Ishikawa (cell line): ENCODE measurements at regions not wholly inside any gene's neighbourhood (a gene's known extent, or its start where the extent isn't known, plus 50 kb on each side); places are given as distances from the start of the nearest gene placed in this dataset.

Experiments used
- CEBPB ChIP-seq: IDR thresholded peaks from 2 replicates; pipeline ENCODE4 v1.6.1; 2012
- EP300 ChIP-seq: IDR thresholded peaks from 2 replicates; pipeline ENCODE4 v1.6.1; 2012; ENCODE audit warnings: borderline replicate concordance
- RAD21 ChIP-seq: IDR thresholded peaks from 2 replicates; pipeline ENCODE4 v1.6.1; 2012; ENCODE audit warnings: low read depth
- TEAD4 ChIP-seq: IDR thresholded peaks from 2 replicates; pipeline ENCODE4 v1.6.1; 2012
- YY1 ChIP-seq: IDR thresholded peaks from 2 replicates; pipeline ENCODE4 v1.6.1; 2012; ENCODE audit warnings: low read depth
- TF ChIP-seq, protein P1 (sequence below): IDR thresholded peaks from 2 replicates; pipeline ENCODE4 v1.6.1; 2012; ENCODE audit warnings: low read depth, mild to moderate bottlenecking

DNA sequence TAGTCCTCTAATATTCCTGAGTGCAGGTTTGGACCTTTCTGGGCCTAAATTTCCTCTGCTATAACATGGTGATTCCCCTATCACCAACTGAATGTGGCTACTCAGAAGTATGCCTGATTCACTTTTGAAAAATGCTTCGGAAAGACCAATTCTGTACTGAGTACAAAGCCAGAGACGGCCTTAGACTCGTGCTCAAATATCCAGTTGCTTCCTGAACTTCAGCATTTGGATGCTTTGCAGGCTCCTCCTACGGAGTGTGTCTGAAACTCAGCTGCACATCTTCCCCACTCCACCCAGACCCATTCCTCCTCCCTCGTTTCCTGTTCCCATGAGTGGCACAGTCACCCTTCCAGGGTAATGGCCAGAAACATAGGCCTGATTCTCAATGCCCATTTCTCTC lies 98.4 kb upstream of the GADD45A start:
- TF ChIP-seq RAD21 (no peak), TEAD4 (no peak), CEBPB (no peak), EP300 (no peak), YY1 (no peak)
- TF ChIP-seq, protein P1, sequence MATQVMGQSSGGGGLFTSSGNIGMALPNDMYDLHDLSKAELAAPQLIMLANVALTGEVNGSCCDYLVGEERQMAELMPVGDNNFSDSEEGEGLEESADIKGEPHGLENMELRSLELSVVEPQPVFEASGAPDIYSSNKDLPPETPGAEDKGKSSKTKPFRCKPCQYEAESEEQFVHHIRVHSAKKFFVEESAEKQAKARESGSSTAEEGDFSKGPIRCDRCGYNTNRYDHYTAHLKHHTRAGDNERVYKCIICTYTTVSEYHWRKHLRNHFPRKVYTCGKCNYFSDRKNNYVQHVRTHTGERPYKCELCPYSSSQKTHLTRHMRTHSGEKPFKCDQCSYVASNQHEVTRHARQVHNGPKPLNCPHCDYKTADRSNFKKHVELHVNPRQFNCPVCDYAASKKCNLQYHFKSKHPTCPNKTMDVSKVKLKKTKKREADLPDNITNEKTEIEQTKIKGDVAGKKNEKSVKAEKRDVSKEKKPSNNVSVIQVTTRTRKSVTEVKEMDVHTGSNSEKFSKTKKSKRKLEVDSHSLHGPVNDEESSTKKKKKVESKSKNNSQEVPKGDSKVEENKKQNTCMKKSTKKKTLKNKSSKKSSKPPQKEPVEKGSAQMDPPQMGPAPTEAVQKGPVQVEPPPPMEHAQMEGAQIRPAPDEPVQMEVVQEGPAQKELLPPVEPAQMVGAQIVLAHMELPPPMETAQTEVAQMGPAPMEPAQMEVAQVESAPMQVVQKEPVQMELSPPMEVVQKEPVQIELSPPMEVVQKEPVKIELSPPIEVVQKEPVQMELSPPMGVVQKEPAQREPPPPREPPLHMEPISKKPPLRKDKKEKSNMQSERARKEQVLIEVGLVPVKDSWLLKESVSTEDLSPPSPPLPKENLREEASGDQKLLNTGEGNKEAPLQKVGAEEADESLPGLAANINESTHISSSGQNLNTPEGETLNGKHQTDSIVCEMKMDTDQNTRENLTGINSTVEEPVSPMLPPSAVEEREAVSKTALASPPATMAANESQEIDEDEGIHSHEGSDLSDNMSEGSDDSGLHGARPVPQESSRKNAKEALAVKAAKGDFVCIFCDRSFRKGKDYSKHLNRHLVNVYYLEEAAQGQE = no peak
